CD4-positive, alpha-beta T cell (primary cell): ENCODE measurements at regions not wholly inside any gene's neighbourhood (a gene's known extent, or its start where the extent isn't known, plus 50 kb on each side); places are given as distances from the start of the nearest gene placed in this dataset.

Experiments
- ATAC-seq: fragments of 200-7000 bp; cut with Tn5 transposase; one replicate; pipeline ENCODE4 v1.10.0; 2022; ENCODE audit warnings: mild to moderate bottlenecking; ENCODE audit not compliant: poor library complexity
- CTCF ChIA-PET: fragments of 350-600 bp; sonication (Branson Sonifier 250); formaldehyde crosslinking; loops from one replicate; lab custom pipeline; 2021; ENCODE audit warnings: antibody characterized with exemption, inconsistent platforms; lab: Charles Lee
- POLR2A ChIA-PET: fragments of 350-600 bp; sonication (Branson Sonifier 250); formaldehyde crosslinking; loops from one replicate; lab custom pipeline; 2021; ENCODE audit warnings: antibody characterized with exemption, inconsistent platforms; lab: Charles Lee
- DNase-seq, 14 experiments: peaks; one replicate each; pipeline ENCODE4 v3.0.0-alpha.2; 2013 to 2020; ENCODE audit warnings: mixed read lengths in 2 of 14
- H3K27ac ChIP-seq, 2 donors: one replicate each; pipeline versions ENCODE4 v1.5.1 to v1.7.0; 2013; ENCODE audit warnings: low read length in 2 of 2, low read depth in 1 of 2, mild to moderate bottlenecking in 1 of 2
- H3K27me3 ChIP-seq, 2 experiments: 1 replicate in 1 of 2; 2 replicates in 1 of 2; pipeline versions ENCODE4 v1.6.1 to v1.7.0; 2013; ENCODE audit warnings: low read length in 2 of 2, control low read depth in 1 of 2, mild to moderate bottlenecking in 1 of 2, moderate library complexity in 1 of 2; ENCODE audit not compliant: insufficient read depth in 2 of 2, control insufficient read depth in 1 of 2
- H3K36me3 ChIP-seq: one replicate; pipeline ENCODE4 v1.6.1; 2013; ENCODE audit warnings: low read length, control low read depth; ENCODE audit not compliant: insufficient read depth
- H3K4me1 ChIP-seq: one replicate; pipeline ENCODE4 v1.6.1; 2013; ENCODE audit warnings: low read length, control low read depth; ENCODE audit not compliant: insufficient read depth
- H3K4me3 ChIP-seq: one replicate; pipeline ENCODE4 v1.5.1; 2013; ENCODE audit warnings: mild to moderate bottlenecking, low read length, moderate library complexity
- H3K9me3 ChIP-seq, 2 experiments: 1 replicate in 1 of 2; 2 replicates in 1 of 2; pipeline versions ENCODE4 v1.6.1 to v1.7.0; 2013; ENCODE audit warnings: low read length in 2 of 2, mild to moderate bottlenecking in 2 of 2, control low read depth in 1 of 2, moderate library complexity in 1 of 2; ENCODE audit not compliant: control insufficient read depth in 1 of 2, insufficient read depth in 1 of 2
- H3K27ac Mint-ChIP-seq: one replicate; pipeline ENCODE4 v1.8.0; 2020; ENCODE audit warnings: mixed read lengths
- H3K27me3 Mint-ChIP-seq: one replicate; pipeline ENCODE4 v1.8.0; 2021; ENCODE audit warnings: mixed read lengths
- H3K36me3 Mint-ChIP-seq: one replicate; pipeline ENCODE4 v1.8.0; 2021; ENCODE audit warnings: low read depth, mixed read lengths
- H3K4me1 Mint-ChIP-seq: one replicate; pipeline ENCODE4 v1.8.0; 2021; ENCODE audit warnings: low read depth, mixed read lengths
- H3K4me3 Mint-ChIP-seq: one replicate; pipeline ENCODE4 v1.8.0; 2020; ENCODE audit warnings: mild to moderate bottlenecking, mixed read lengths
- H3K9me3 Mint-ChIP-seq: one replicate; pipeline ENCODE4 v1.8.0; 2020; ENCODE audit warnings: mixed read lengths
- CTCF ChIP-seq: fragments of 200-600 bp; IDR thresholded peaks from one replicate; pipeline ENCODE4 v1.8.0; 2022; ENCODE audit warnings: antibody characterized with exemption, mild to moderate bottlenecking
- intact Hi-C, 2 experiments: fragments of 100-400 bp; cut with DNase I in 1 of 2; cut with micrococcal nuclease in 1 of 2; formaldehyde crosslinking; loops; one replicate each; pipeline versions ENCODE4 v1.15.1 to v1.9.0; 2023 to 2025; cut with DNase I, micrococcal nuclease

DNA sequence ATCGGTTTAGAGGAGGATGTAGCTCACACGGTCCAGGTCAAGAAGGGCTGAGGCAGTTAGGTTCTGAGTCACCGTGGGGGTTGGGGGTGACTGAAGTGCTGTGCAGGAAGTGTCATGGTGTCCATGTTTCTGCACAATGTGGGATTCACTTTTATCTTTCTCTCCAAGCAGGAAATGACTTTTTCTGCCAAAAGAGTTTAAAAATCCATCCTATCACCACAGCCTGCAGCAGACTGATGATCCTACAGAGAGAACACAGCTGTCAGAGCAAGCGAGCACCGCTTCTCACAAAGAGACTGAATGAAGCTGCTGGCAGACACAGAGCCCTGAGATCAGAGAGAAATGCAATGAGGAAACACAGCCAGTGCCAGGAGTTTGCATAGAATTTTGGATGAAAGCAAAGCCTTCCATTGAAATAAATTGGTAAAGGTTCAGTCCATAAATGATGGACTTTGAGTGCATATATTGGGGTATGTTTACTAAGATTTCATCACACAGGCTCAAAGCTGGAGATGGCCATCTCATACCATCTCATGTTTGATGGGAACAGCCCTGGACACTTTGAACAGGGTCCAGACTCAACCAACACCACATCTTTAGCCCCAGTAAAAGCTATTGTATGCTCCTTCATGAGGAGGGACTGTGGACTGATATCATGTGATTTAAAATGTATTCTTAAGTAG lies 213.9 kb upstream of the FBXL7 start:
- DNase-seq (no peak), ATAC-seq (no peak)
- no peak for TF ChIP-seq CTCF
- intact Hi-C loops = no loop called here
- H3K9me3 Mint-ChIP-seq = peaks cover 15% of the 10 kb centered on the region
- no peaks in the 10 kb centered on the region for H3K27me3 ChIP-seq
- no peaks in the 10 kb centered on the region for H3K9me3 ChIP-seq
- H3K4me3 ChIP-seq = no peak overlapping the region
- ChIA-PET POLR2A (no interaction called here), CTCF (no interaction called here)
- H3K4me3 Mint-ChIP-seq = no peak overlapping the region
- H3K36me3 Mint-ChIP-seq = no peaks in the 10 kb centered on the region
- no peaks in the 10 kb centered on the region for H3K4me1 ChIP-seq
- H3K27ac Mint-ChIP-seq = no peak overlapping the region
- H3K36me3 ChIP-seq = no peaks in the 10 kb centered on the region
- no peaks in the 10 kb centered on the region for H3K4me1 Mint-ChIP-seq
- H3K27ac ChIP-seq = no peak overlapping the region
- H3K27me3 Mint-ChIP-seq = no peaks in the 10 kb centered on the region

DNA sequence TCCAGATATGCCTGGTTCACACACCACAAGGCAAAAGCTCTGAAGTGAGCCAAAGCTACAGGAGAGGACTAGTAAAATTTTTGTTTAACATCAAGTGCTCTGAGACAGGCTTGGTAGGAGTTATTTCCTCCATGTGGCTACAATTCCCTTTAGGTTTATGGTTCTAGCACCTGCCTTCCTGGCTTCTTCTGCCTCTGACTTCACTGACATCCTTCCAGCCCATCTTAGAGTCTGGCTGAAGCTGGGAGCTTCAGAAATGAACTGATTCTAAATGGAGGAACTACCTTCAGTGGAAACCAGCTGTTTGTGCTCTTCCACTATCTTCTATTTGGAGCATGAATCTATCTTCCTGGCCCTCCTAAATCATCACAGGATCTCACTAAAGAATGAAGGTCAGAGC lies 215.3 kb upstream of the FBXL7 start:
- H3K4me1 Mint-ChIP-seq = no peaks in the 10 kb centered on the region
- H3K27me3 Mint-ChIP-seq = no peaks in the 10 kb centered on the region
- no peaks in the 10 kb centered on the region for H3K36me3 Mint-ChIP-seq
- H3K4me3 Mint-ChIP-seq = no peak overlapping the region
- no peak for TF ChIP-seq CTCF
- Histone ChIP-seq H3K27me3 (no peaks in the 10 kb centered on the region), H3K9me3 (peaks cover 0 to 3% of the 10 kb centered on the region in 2 experiments), H3K36me3 (no peaks in the 10 kb centered on the region), H3K4me1 (no peaks in the 10 kb centered on the region), H3K4me3 (no peak overlapping the region), H3K27ac (no peak overlapping the region)
- intact Hi-C loops = no loop called here
- H3K27ac Mint-ChIP-seq = no peak overlapping the region
- ATAC-seq (no peak), DNase-seq (no peak)
- CTCF ChIA-PET = no interaction called here
- POLR2A ChIA-PET = no interaction called here
- peaks cover 14% of the 10 kb centered on the region for H3K9me3 Mint-ChIP-seq

GRCh38 chr5:15283076-15283475 lies 216.9 kb upstream of the FBXL7 start:
- CTCF ChIA-PET = no interaction called here
- Histone ChIP-seq H3K4me3 (no peak overlapping the region), H3K36me3 (no peaks in the 10 kb centered on the region), H3K27me3 (no peaks in the 10 kb centered on the region), H3K27ac (no peak overlapping the region), H3K4me1 (no peaks in the 10 kb centered on the region), H3K9me3 (peaks cover 0 to 11% of the 10 kb centered on the region in 2 experiments)
- H3K27me3 Mint-ChIP-seq = no peaks in the 10 kb centered on the region
- H3K36me3 Mint-ChIP-seq = no peaks in the 10 kb centered on the region
- no peak for TF ChIP-seq CTCF
- intact Hi-C loops = no loop called here
- no peak overlapping the region for H3K4me3 Mint-ChIP-seq
- no peaks in the 10 kb centered on the region for H3K4me1 Mint-ChIP-seq
- no peak for ATAC-seq
- no peak for DNase-seq
- H3K27ac Mint-ChIP-seq = no peak overlapping the region
- H3K9me3 Mint-ChIP-seq = peaks cover 21% of the 10 kb centered on the region
- POLR2A ChIA-PET = no interaction called here
